MCF 10A (cell line): ENCODE measurements at regions not wholly inside any gene's neighbourhood (a gene's known extent, or its start where the extent isn't known, plus 50 kb on each side); places are given as distances from the start of the nearest gene placed in this dataset.

Source experiments
- BruUV-seq: library from RNA; stranded (reverse); fragments of 400-500 nt; replicated peaks from 2 replicates; lab custom pipeline; 2021; lab: Mats Ljungman, UMichigan
- CTCF ChIA-PET: fragments of 300-600 bp; sonication (Branson Sonifier 250); formaldehyde crosslinking; extraction: SDS; loops from one replicate; lab custom pipeline; 2021; ENCODE audit warnings: antibody characterized with exemption, inconsistent platforms; lab: Yijun Ruan, JAX
- POLR2A ChIA-PET: fragments of 300-600, 350-650 bp; sonication (Branson Sonifier 250); formaldehyde crosslinking; extraction: SDS; loops from one replicate; lab custom pipeline; 2020; ENCODE audit warnings: antibody characterized with exemption, inconsistent platforms; lab: Yijun Ruan, JAX
- DNase-seq: peaks from one replicate; pipeline ENCODE4 v3.0.0-alpha.2; 2018; ENCODE audit not compliant: unreplicated experiment
- H3K27ac Mint-ChIP-seq: one replicate; pipeline ENCODE4 v1.8.0; 2022; ENCODE audit warnings: mild to moderate bottlenecking, low read depth, mixed read lengths; ENCODE audit not compliant: unreplicated experiment
- H3K27me3 Mint-ChIP-seq: one replicate; pipeline ENCODE4 v1.8.0; 2022; ENCODE audit warnings: mixed read lengths; ENCODE audit not compliant: insufficient read depth, unreplicated experiment
- H3K36me3 Mint-ChIP-seq: one replicate; pipeline ENCODE4 v1.8.0; 2022; ENCODE audit warnings: mild to moderate bottlenecking, moderate library complexity, mixed read lengths; ENCODE audit not compliant: insufficient read depth, unreplicated experiment
- H3K4me1 Mint-ChIP-seq: one replicate; pipeline ENCODE4 v1.8.0; 2022; ENCODE audit warnings: mixed read lengths; ENCODE audit not compliant: insufficient read depth, unreplicated experiment
- H3K4me3 Mint-ChIP-seq: one replicate; pipeline ENCODE4 v1.8.0; 2022; ENCODE audit warnings: mild to moderate bottlenecking, moderate library complexity, mixed read lengths; ENCODE audit not compliant: unreplicated experiment
- H3K9me3 Mint-ChIP-seq: one replicate; pipeline ENCODE4 v1.8.0; 2022; ENCODE audit warnings: mixed read lengths; ENCODE audit not compliant: unreplicated experiment
- CTCF ChIP-seq: fragments of 200-600 bp; IDR thresholded peaks from one replicate; pipeline ENCODE4 v1.8.0; 2022; ENCODE audit warnings: antibody characterized with exemption, mild to moderate bottlenecking; ENCODE audit not compliant: unreplicated experiment
- intact Hi-C: fragments of 100-400 bp; cut with micrococcal nuclease; formaldehyde crosslinking; loops from 2 replicates; pipeline ENCODE4 v1.14.1; 2022

GRCh38 chr3:182220471-182220870 is 508.7 kb downstream of the SOX2 start:
- CTCF ChIA-PET, result no interaction called here

GRCh38 chr3:182226995-182227394 is 515.3 kb downstream of the SOX2 start:
- no peak for TF ChIP-seq CTCF
- H3K4me3 Mint-ChIP-seq, result no peak overlapping the region
- no peak overlapping the region for H3K27ac Mint-ChIP-seq
- no peaks in the 10 kb centered on the region for H3K36me3 Mint-ChIP-seq
- intact Hi-C loops, result no loop called here
- H3K4me1 Mint-ChIP-seq, result no peaks in the 10 kb centered on the region
- POLR2A ChIA-PET, result no interaction called here
- DNase-seq, result no peak
- H3K27me3 Mint-ChIP-seq, result no peaks in the 10 kb centered on the region
- BruUV-seq, result no TSS peak
- CTCF ChIA-PET, result no interaction called here
- H3K9me3 Mint-ChIP-seq, result peaks cover 10% of the 10 kb centered on the region

More at GRCh38 chr3:182220471-182220870, 508.7 kb downstream of the SOX2 start:
- BruUV-seq, result no TSS peak
- Mint-ChIP-seq H3K4me3 (no peak overlapping the region), H3K4me1 (no peaks in the 10 kb centered on the region), H3K36me3 (no peaks in the 10 kb centered on the region), H3K27me3 (no peaks in the 10 kb centered on the region), H3K27ac (no peak overlapping the region), H3K9me3 (peaks cover 10% of the 10 kb centered on the region)
- no peak for TF ChIP-seq CTCF
- intact Hi-C loops, result no loop called here
- POLR2A ChIA-PET, result no interaction called here
- DNase-seq, result no peak

GRCh38 chr3:182233405-182233804 is 521.7 kb downstream of the SOX2 start:
- H3K4me3 Mint-ChIP-seq, result no peak overlapping the region

GRCh38 chr3:182233957-182234356 is 522.2 kb downstream of the SOX2 start:
- Mint-ChIP-seq H3K4me1 (peaks cover 14% of the 10 kb centered on the region), H3K36me3 (no peaks in the 10 kb centered on the region), H3K27ac (peak overlapping the region; percentile 31), H3K4me3 (no peak overlapping the region), H3K9me3 (no peaks in the 10 kb centered on the region), H3K27me3 (no peaks in the 10 kb centered on the region)
- intact Hi-C loops, result no loop called here
- CTCF ChIA-PET, result interaction anchor here (1.3 kb wide), 1 partner anchor 14 kb away, joined by 4 read pairs; no protein-coding TSS in a partner anchor
- TF ChIP-seq CTCF, result no peak
- POLR2A ChIA-PET, result interaction anchor here (0.7 kb wide), 1 partner anchor 345 kb away, joined by 3 read pairs; no protein-coding TSS in a partner anchor
- no peak for DNase-seq
- BruUV-seq, result no TSS peak

More at GRCh38 chr3:182233405-182233804, 521.7 kb downstream of the SOX2 start:
- CTCF ChIA-PET, result interaction anchor here (1.3 kb wide), 1 partner anchor 14 kb away, joined by 4 read pairs; no protein-coding TSS in a partner anchor
- POLR2A ChIA-PET, result no interaction called here
- Mint-ChIP-seq H3K27ac (no peak overlapping the region), H3K27me3 (no peaks in the 10 kb centered on the region), H3K36me3 (no peaks in the 10 kb centered on the region), H3K4me1 (peaks cover 14% of the 10 kb centered on the region), H3K9me3 (no peaks in the 10 kb centered on the region)
- intact Hi-C loops, result no loop called here
- BruUV-seq, result no TSS peak
- no peak for DNase-seq
- no peak for TF ChIP-seq CTCF
